ENCODE measurements at regions not wholly inside any gene's neighbourhood (a gene's known extent, or its start where the extent isn't known, plus 50 kb on each side); places are given as distances from the start of the nearest gene placed in this dataset.

- no peaks in the 10 kb centered on the region for H3K27me3 Mint-ChIP-seq (ENCODE audit: low read depth)
- ChIA-PET POLR2A (no interaction called here), CTCF (interaction anchor here (0.6 kb wide), 1 partner anchor 14 kb away, joined by 3 read pairs; no protein-coding TSS in a partner anchor)
- no peak for DNase-seq
- H3K36me3 Mint-ChIP-seq (ENCODE audit: low read depth): no peaks in the 10 kb centered on the region
- no peak overlapping the region for H3K4me3 Mint-ChIP-seq
- H3K4me1 Mint-ChIP-seq (ENCODE audit: low read depth): peaks cover 3% of the 10 kb centered on the region
- no peak overlapping the region for H3K27ac Mint-ChIP-seq
- no peak for ATAC-seq
- no peaks in the 10 kb centered on the region for H3K9me3 Mint-ChIP-seq (ENCODE audit: insufficient read depth)
These were observed 463.2 kb downstream of the BCL11B start for GRCh38 chr14:98808494-98809407.

DNA sequence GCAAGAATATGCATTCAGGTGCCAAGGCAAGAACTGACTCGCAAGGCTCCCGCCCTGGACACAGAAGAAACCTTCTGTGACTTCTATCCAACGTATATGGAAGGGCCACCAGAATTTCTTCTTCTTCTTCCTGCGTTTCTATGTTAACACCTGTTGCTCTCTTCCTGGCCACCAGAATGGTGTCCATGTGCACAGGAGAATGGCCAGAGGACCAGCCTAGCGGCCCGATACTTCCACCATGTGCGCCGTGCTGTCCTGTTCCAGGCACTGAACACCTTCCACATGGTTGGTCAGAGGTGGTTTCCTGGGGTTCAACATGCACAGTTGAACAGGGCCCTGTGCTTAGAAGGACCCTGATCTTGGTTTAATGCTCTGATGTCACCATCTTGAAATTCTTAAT, 455.8 kb downstream of the BCL11B start:
- Mint-ChIP-seq H3K27me3 (ENCODE audit: low read depth) (no peaks in the 10 kb centered on the region), H3K27ac (no peak overlapping the region), H3K4me1 (ENCODE audit: low read depth) (peaks cover 3% of the 10 kb centered on the region), H3K36me3 (ENCODE audit: low read depth) (no peaks in the 10 kb centered on the region), H3K4me3 (no peak overlapping the region), H3K9me3 (ENCODE audit: insufficient read depth) (no peaks in the 10 kb centered on the region)
- DNase-seq (no peak), ATAC-seq (no peak)
- CTCF ChIA-PET: no interaction called here
- POLR2A ChIA-PET: no interaction called here

DNA sequence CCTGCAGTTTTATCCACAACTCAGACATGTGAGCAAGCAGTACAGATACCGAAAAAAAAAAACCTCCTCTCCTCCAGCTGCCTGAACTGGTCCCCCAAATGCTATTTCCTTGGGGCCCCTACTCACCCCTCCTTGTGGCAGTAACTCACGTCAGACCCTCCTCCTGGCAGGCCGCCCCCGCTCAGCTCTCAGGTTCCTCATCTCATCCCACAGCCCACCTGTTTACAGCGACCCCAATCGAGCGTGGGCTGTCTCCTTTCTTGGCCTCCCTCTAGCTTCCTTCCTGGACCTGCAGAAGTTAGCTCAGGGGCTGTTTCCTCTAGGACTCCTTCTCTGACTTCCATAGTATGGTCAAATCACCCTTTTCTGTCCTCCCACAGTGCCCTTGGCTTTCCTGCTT, 455.3 kb downstream of the BCL11B start:
- no peaks in the 10 kb centered on the region for H3K27me3 Mint-ChIP-seq (ENCODE audit: low read depth)
- no peaks in the 10 kb centered on the region for H3K9me3 Mint-ChIP-seq (ENCODE audit: insufficient read depth)
- H3K27ac Mint-ChIP-seq: peak overlapping the region; percentile 45
- DNase-seq: no peak
- ChIA-PET CTCF (no interaction called here), POLR2A (no interaction called here)
- H3K4me3 Mint-ChIP-seq: no peak overlapping the region
- no peaks in the 10 kb centered on the region for H3K36me3 Mint-ChIP-seq (ENCODE audit: low read depth)
- ATAC-seq: no peak
- H3K4me1 Mint-ChIP-seq (ENCODE audit: low read depth): peaks cover 3% of the 10 kb centered on the region

DNA sequence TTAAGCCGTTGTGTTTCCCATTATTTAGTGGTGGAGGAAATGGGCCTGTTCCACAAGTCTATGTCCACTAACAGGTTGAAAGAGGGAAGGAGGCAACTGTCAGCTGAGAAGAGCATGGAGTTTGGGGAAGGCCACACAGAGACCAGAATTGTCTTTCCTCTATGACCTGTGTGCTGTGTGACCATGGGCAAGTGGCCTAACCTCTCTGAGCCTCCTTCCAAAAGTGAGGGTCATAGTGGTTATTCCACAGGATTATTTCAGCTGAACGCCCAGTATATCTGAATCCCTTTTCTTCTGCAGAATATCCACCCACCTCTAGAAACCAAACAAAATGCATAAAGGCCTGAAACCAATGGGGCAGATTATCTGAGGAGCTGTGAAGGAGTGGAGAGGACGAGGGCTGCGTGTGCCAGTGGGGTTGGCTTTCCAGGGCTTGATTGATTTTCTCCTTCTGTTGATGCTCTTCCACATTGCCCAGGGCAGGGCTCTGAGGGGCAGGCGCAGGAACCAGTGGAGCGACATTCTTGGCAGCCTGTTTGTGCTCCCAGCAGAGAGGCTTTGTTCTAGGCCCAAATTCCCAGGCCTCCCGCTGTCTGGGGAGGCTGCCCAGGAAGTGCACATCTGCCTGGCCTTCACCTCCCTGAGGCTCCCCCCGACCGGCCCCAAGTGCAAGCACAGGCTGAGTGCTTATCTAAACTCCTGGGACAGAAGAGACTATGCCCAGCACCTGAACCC, 452.7 kb downstream of the BCL11B start:
- ATAC-seq (no peak), DNase-seq (no peak)
- Mint-ChIP-seq H3K4me3 (no peak overlapping the region), H3K4me1 (ENCODE audit: low read depth) (no peaks in the 10 kb centered on the region), H3K9me3 (ENCODE audit: insufficient read depth) (no peaks in the 10 kb centered on the region), H3K27me3 (ENCODE audit: low read depth) (no peaks in the 10 kb centered on the region), H3K36me3 (ENCODE audit: low read depth) (no peaks in the 10 kb centered on the region), H3K27ac (no peak overlapping the region)
- CTCF ChIA-PET: interaction anchor here (1.4 kb wide), 1 partner anchor 411 kb away, joined by 3 read pairs; no protein-coding TSS in a partner anchor
- POLR2A ChIA-PET: interaction anchor here (0.6 kb wide), 1 partner anchor 353 kb away, joined by 3 read pairs; no protein-coding TSS in a partner anchor

DNA sequence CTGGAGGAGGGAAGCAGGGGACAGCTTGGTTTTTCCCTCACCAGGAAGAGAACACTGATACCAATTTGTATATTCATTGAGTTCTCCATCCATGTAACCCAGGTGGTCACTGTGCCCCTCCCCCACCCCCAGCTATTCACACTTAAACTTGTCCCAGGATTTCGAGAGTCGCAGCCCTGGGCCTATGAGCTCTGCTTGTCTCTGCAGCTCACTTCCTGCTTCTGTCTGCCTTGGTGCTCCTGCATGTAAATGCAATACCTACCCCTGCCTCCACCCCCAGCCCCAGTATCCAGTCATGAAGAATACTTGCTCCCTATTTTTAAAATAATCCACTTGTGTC, 452.2 kb downstream of the BCL11B start:
- no peaks in the 10 kb centered on the region for H3K27me3 Mint-ChIP-seq (ENCODE audit: low read depth)
- H3K36me3 Mint-ChIP-seq (ENCODE audit: low read depth): no peaks in the 10 kb centered on the region
- H3K4me1 Mint-ChIP-seq (ENCODE audit: low read depth): no peaks in the 10 kb centered on the region
- DNase-seq: no peak
- ChIA-PET CTCF (no interaction called here), POLR2A (interaction anchor here (0.6 kb wide), 1 partner anchor 352 kb away, joined by 3 read pairs; no protein-coding TSS in a partner anchor)
- H3K27ac Mint-ChIP-seq: no peak overlapping the region
- no peak overlapping the region for H3K4me3 Mint-ChIP-seq
- ATAC-seq: no peak
- no peaks in the 10 kb centered on the region for H3K9me3 Mint-ChIP-seq (ENCODE audit: insufficient read depth)

- ChIA-PET CTCF (no interaction called here), POLR2A (no interaction called here)
- no peak overlapping the region for H3K4me3 Mint-ChIP-seq
- H3K36me3 Mint-ChIP-seq (ENCODE audit: low read depth): no peaks in the 10 kb centered on the region
- no peak overlapping the region for H3K27ac Mint-ChIP-seq
- no peak for ATAC-seq
- peaks cover 5% of the 10 kb centered on the region for H3K4me1 Mint-ChIP-seq (ENCODE audit: low read depth)
- no peaks in the 10 kb centered on the region for H3K27me3 Mint-ChIP-seq (ENCODE audit: low read depth)
- DNase-seq: no peak
- H3K9me3 Mint-ChIP-seq (ENCODE audit: insufficient read depth): no peaks in the 10 kb centered on the region
These were observed 449.1 kb downstream of the BCL11B start for GRCh38 chr14:98822917-98823316.

- ChIA-PET CTCF (no interaction called here), POLR2A (no interaction called here)
- Mint-ChIP-seq H3K4me1 (ENCODE audit: low read depth) (peaks cover 5% of the 10 kb centered on the region), H3K9me3 (ENCODE audit: insufficient read depth) (no peaks in the 10 kb centered on the region), H3K27me3 (ENCODE audit: low read depth) (no peaks in the 10 kb centered on the region), H3K4me3 (no peak overlapping the region), H3K36me3 (ENCODE audit: low read depth) (no peaks in the 10 kb centered on the region), H3K27ac (no peak overlapping the region)
- no peak for ATAC-seq
- no peak for DNase-seq
These were observed 445.4 kb downstream of the BCL11B start for GRCh38 chr14:98826618-98827017.

GRCh38 chr14:98834119-98834518, 437.9 kb downstream of the BCL11B start:
- no peaks in the 10 kb centered on the region for H3K27me3 Mint-ChIP-seq (ENCODE audit: low read depth)
- no peaks in the 10 kb centered on the region for H3K4me1 Mint-ChIP-seq (ENCODE audit: low read depth)
- CTCF ChIA-PET: no interaction called here
- DNase-seq (no peak), ATAC-seq (no peak)
- POLR2A ChIA-PET: no interaction called here
- H3K36me3 Mint-ChIP-seq (ENCODE audit: low read depth): no peaks in the 10 kb centered on the region
- no peak overlapping the region for H3K4me3 Mint-ChIP-seq
- H3K27ac Mint-ChIP-seq: no peak overlapping the region
- H3K9me3 Mint-ChIP-seq (ENCODE audit: insufficient read depth): no peaks in the 10 kb centered on the region

DNA sequence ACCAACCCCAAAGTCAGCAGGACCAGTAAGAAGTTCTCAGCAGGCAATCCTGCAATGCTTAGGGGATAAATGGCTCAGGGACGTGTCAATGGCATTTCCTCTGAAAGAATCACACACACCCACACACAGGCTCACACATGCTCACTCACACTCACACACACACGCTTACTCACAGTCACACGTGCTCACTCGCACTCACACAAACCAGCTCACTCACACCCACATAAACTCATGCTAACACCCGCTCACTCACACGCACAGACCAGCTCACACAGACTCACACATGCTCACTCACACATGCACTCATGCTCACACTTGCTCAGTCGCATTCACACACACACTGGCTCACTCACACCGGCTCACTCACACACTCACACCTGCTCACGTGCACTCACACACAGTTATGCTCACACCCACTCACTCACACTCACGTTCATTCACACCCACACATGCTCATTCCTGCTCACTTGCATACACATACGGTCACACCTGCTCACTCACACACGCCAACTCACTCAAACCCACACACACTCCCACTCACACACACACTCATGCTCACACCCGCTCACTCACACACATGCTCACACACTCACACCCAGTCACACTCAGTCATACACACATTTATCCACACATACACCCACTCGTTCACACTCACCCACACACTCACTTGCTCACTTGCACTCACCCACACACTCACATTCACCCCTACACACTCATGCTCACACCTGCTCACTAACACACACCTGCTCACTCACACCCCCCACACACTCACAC, 436.8 kb downstream of the BCL11B start:
- Mint-ChIP-seq H3K27ac (no peak overlapping the region), H3K9me3 (ENCODE audit: insufficient read depth) (no peaks in the 10 kb centered on the region), H3K4me1 (ENCODE audit: low read depth) (no peaks in the 10 kb centered on the region), H3K36me3 (ENCODE audit: low read depth) (no peaks in the 10 kb centered on the region), H3K27me3 (ENCODE audit: low read depth) (peaks cover 2% of the 10 kb centered on the region), H3K4me3 (no peak overlapping the region)
- no peak for DNase-seq
- no peak for ATAC-seq
- ChIA-PET CTCF (no interaction called here), POLR2A (no interaction called here)

GRCh38 chr14:98835825-98836100, 436.2 kb downstream of the BCL11B start:
- Mint-ChIP-seq H3K27ac (no peak overlapping the region), H3K36me3 (ENCODE audit: low read depth) (no peaks in the 10 kb centered on the region), H3K9me3 (ENCODE audit: insufficient read depth) (no peaks in the 10 kb centered on the region), H3K27me3 (ENCODE audit: low read depth) (peaks cover 2% of the 10 kb centered on the region), H3K4me3 (no peak overlapping the region), H3K4me1 (ENCODE audit: low read depth) (no peaks in the 10 kb centered on the region)
- POLR2A ChIA-PET: no interaction called here
- no peak for DNase-seq
- CTCF ChIA-PET: no interaction called here
- ATAC-seq: no peak

GRCh38 chr14:98840091-98840490, 431.9 kb downstream of the BCL11B start:
- no peaks in the 10 kb centered on the region for H3K36me3 Mint-ChIP-seq (ENCODE audit: low read depth)
- CTCF ChIA-PET: no interaction called here
- no peaks in the 10 kb centered on the region for H3K9me3 Mint-ChIP-seq (ENCODE audit: insufficient read depth)
- peaks cover 12% of the 10 kb centered on the region for H3K4me1 Mint-ChIP-seq (ENCODE audit: low read depth)
- POLR2A ChIA-PET: no interaction called here
- peaks cover 2% of the 10 kb centered on the region for H3K27me3 Mint-ChIP-seq (ENCODE audit: low read depth)
- H3K27ac Mint-ChIP-seq: no peak overlapping the region
- DNase-seq: no peak
- ATAC-seq: no peak
- no peak overlapping the region for H3K4me3 Mint-ChIP-seq

- no peak for DNase-seq
- CTCF ChIA-PET: no interaction called here
- Mint-ChIP-seq H3K27me3 (ENCODE audit: low read depth) (peaks cover 2% of the 10 kb centered on the region), H3K4me3 (no peak overlapping the region), H3K36me3 (ENCODE audit: low read depth) (no peaks in the 10 kb centered on the region), H3K4me1 (ENCODE audit: low read depth) (peaks cover 13% of the 10 kb centered on the region), H3K9me3 (ENCODE audit: insufficient read depth) (no peaks in the 10 kb centered on the region), H3K27ac (no peak overlapping the region)
- ATAC-seq: no peak
- POLR2A ChIA-PET: no interaction called here
These were observed 431.5 kb downstream of the BCL11B start for GRCh38 chr14:98840511-98840910.

Data from activated CD8-positive, alpha-beta T cell treated with anti-CD3 and anti-CD28 coated beads, Interleukin-2, amount 10 ng/mL, durations not matched to agents 7 days and 5 days (primary cell).